Epithelial cell of esophagus (primary cell): ENCODE measurements at regions not wholly inside any gene's neighbourhood (a gene's known extent, or its start where the extent isn't known, plus 50 kb on each side); places are given as distances from the start of the nearest gene placed in this dataset.

Source experiments
- DNase-seq: peaks from one replicate; pipeline ENCODE4 v3.0.0; 2010; ENCODE audit warnings: low read depth
- H3K4me3 ChIP-seq: 2 replicates; pipeline ENCODE4 v1.5.1; 2011; ENCODE audit warnings: mild to moderate bottlenecking, low read length, control low read depth
- CTCF ChIP-seq: IDR thresholded peaks from 2 replicates; pipeline ENCODE4 v1.5.1; 2011; ENCODE audit warnings: low read depth, mild to moderate bottlenecking, low read length, control low read depth, inconsistent platforms; ENCODE audit not compliant: insufficient read depth; ENCODE audit errors: missing control alignments

- H3K4me3 ChIP-seq: no peak overlapping the region
- TF ChIP-seq CTCF: no peak
- no peak for DNase-seq
Measured at GRCh38 chr6:164135511-164136132, 721.1 kb downstream of the QKI start.

- DNase-seq: no peak
- TF ChIP-seq CTCF: no peak
- no peak overlapping the region for H3K4me3 ChIP-seq
Measured at GRCh38 chr6:164133095-164133494, 718.6 kb downstream of the QKI start.

GRCh38 chr6:164130585-164130984, 716.1 kb downstream of the QKI start:
- TF ChIP-seq CTCF: no peak
- DNase-seq: no peak
- no peak overlapping the region for H3K4me3 ChIP-seq

- DNase-seq: no peak
Measured at GRCh38 chr6:164130151-164130550, 715.6 kb downstream of the QKI start.

GRCh38 chr6:164129218-164129617, 714.7 kb downstream of the QKI start:
- no peak for DNase-seq
- TF ChIP-seq CTCF: no peak

More at GRCh38 chr6:164130151-164130550, 715.6 kb downstream of the QKI start:
- H3K4me3 ChIP-seq: no peak overlapping the region
- TF ChIP-seq CTCF: no peak

GRCh38 chr6:164128101-164128500, 713.6 kb downstream of the QKI start:
- DNase-seq: no peak
- TF ChIP-seq CTCF: no peak
- no peak overlapping the region for H3K4me3 ChIP-seq

More at GRCh38 chr6:164129218-164129617, 714.7 kb downstream of the QKI start:
- H3K4me3 ChIP-seq: no peak overlapping the region

GRCh38 chr6:164124986-164125385, 710.5 kb downstream of the QKI start:
- no peak for TF ChIP-seq CTCF
- DNase-seq: no peak
- H3K4me3 ChIP-seq: no peak overlapping the region
